Activated CD8-positive, alpha-beta T cell treated with anti-CD3 and anti-CD28 coated beads for 36 hours (primary cell): ENCODE measurements at regions not wholly inside any gene's neighbourhood (a gene's known extent, or its start where the extent isn't known, plus 50 kb on each side); places are given as distances from the start of the nearest gene placed in this dataset.
"Not testable (repeated sequence)": the region's sequence is repeated elsewhere in the genome, so short reads cannot be mapped to it uniquely, and the experiment has no call there.

Experiments
- ATAC-seq: fragments of 200-7000 bp; cut with Tn5 transposase; one replicate; pipeline ENCODE4 v1.10.0; 2021; ENCODE audit warnings: mild to moderate bottlenecking, moderate library complexity
- CTCF ChIA-PET: fragments of 350-600 bp; sonication (Branson Sonifier 250); formaldehyde crosslinking; loops from one replicate; lab custom pipeline; 2021; ENCODE audit warnings: antibody characterized with exemption; lab: Charles Lee
- POLR2A ChIA-PET: fragments of 350-600 bp; sonication (Branson Sonifier 250); formaldehyde crosslinking; loops from one replicate; lab custom pipeline; 2021; ENCODE audit warnings: antibody characterized with exemption; lab: Charles Lee
- DNase-seq: peaks from one replicate; pipeline ENCODE4 v3.0.0-alpha.2; 2020
- H3K27ac Mint-ChIP-seq: one replicate; pipeline ENCODE4 v1.8.0; 2021; ENCODE audit warnings: mild to moderate bottlenecking, mixed read lengths
- H3K27me3 Mint-ChIP-seq: one replicate; pipeline ENCODE4 v1.8.0; 2021; ENCODE audit warnings: mixed read lengths
- H3K36me3 Mint-ChIP-seq: one replicate; pipeline ENCODE4 v1.8.0; 2021; ENCODE audit warnings: low read depth, mixed read lengths
- H3K4me1 Mint-ChIP-seq: one replicate; pipeline ENCODE4 v1.8.0; 2021; ENCODE audit warnings: low read depth, mixed read lengths
- H3K4me3 Mint-ChIP-seq: one replicate; pipeline ENCODE4 v1.8.0; 2021; ENCODE audit warnings: mild to moderate bottlenecking, moderate library complexity, mixed read lengths
- H3K9me3 Mint-ChIP-seq: one replicate; pipeline ENCODE4 v1.8.0; 2021; ENCODE audit warnings: mixed read lengths
- intact Hi-C: fragments of 100-400 bp; cut with micrococcal nuclease; formaldehyde crosslinking; loops from one replicate; pipeline ENCODE4 v1.10.0; 2022
- TF ChIP-seq, protein P1 (sequence below): fragments of 200-600 bp; IDR thresholded peaks from one replicate; pipeline ENCODE4 v1.8.0; 2022; ENCODE audit warnings: antibody characterized with exemption, mild to moderate bottlenecking

DNA sequence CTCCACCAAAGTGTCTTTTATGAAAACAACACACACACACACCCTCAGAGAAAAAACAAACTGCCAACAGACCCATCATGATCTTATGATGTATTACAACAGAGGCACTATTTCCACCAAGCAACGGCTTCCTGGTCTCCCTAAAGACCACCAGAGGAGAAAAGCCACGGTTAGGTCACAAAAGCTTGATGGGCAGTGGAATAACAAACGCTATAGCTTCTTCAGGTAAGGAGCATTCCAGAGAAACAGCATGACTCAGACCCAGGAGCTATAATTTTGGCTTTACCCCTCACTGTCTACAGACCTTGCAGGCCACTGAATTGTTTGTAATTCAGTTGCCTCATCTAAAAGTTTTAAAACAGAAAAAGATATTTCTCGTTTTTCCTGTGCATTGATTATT lies 105.7 kb upstream of the GPR141 start:
- peaks cover 15% of the 10 kb centered on the region for H3K27me3 Mint-ChIP-seq
- H3K4me3 Mint-ChIP-seq = no peak overlapping the region
- ChIA-PET POLR2A (no interaction called here), CTCF (interaction anchor here (1.2 kb wide), 1 partner anchor 241 kb away, joined by 3 read pairs; no protein-coding TSS in a partner anchor)
- H3K9me3 Mint-ChIP-seq = no peaks in the 10 kb centered on the region
- H3K36me3 Mint-ChIP-seq = no peaks in the 10 kb centered on the region
- DNase-seq = no peak
- ATAC-seq = no peak
- TF ChIP-seq, protein P1, sequence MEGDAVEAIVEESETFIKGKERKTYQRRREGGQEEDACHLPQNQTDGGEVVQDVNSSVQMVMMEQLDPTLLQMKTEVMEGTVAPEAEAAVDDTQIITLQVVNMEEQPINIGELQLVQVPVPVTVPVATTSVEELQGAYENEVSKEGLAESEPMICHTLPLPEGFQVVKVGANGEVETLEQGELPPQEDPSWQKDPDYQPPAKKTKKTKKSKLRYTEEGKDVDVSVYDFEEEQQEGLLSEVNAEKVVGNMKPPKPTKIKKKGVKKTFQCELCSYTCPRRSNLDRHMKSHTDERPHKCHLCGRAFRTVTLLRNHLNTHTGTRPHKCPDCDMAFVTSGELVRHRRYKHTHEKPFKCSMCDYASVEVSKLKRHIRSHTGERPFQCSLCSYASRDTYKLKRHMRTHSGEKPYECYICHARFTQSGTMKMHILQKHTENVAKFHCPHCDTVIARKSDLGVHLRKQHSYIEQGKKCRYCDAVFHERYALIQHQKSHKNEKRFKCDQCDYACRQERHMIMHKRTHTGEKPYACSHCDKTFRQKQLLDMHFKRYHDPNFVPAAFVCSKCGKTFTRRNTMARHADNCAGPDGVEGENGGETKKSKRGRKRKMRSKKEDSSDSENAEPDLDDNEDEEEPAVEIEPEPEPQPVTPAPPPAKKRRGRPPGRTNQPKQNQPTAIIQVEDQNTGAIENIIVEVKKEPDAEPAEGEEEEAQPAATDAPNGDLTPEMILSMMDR = no peak
- no peak overlapping the region for H3K27ac Mint-ChIP-seq
- intact Hi-C loops = no loop called here
- H3K4me1 Mint-ChIP-seq = no peaks in the 10 kb centered on the region

DNA sequence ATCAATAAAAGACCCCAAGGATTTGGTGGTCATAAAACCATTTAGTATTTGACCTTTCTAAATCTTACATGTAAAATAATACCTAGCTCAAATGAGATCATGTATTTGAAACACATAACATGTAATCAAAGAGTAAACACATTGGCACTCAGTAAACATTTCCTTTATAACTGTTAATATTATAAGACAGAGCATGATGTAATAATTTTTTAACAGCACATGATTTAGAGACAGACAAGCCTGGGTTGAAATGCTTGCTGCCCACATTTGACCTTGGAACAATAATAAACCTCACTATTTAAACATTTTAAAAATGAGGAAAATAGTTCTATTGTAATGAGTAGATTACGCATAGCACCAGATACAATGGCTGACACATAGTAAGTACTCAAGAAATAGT lies 105.2 kb upstream of the GPR141 start:
- intact Hi-C loops = no loop called here
- Mint-ChIP-seq H3K27me3 (peaks cover 15% of the 10 kb centered on the region), H3K4me3 (no peak overlapping the region), H3K27ac (no peak overlapping the region), H3K36me3 (no peaks in the 10 kb centered on the region), H3K9me3 (no peaks in the 10 kb centered on the region), H3K4me1 (no peaks in the 10 kb centered on the region)
- TF ChIP-seq, protein P1 = no peak
- no peak for DNase-seq
- no peak for ATAC-seq
- POLR2A ChIA-PET = no interaction called here
- CTCF ChIA-PET = interaction anchor here (1.2 kb wide), 1 partner anchor 241 kb away, joined by 3 read pairs; no protein-coding TSS in a partner anchor

DNA sequence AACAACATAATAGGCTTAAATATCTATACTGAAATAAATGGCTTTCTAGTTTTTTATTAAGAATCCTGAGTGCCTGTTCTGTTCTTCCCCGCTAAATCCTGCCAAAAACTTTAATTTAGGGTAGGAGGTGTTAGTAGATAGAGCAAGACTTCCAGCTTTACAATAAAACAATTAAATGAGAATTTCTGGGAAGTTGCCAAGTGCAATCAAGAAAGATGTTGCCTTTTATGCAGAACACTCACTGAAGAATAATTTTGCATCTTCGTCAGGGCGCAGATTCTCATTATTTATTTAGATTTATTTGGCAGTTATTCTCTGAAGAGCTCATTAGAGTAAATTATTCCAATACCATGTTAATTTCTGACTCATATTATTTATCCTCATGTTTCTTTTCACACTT lies 103.2 kb upstream of the GPR141 start:
- TF ChIP-seq, protein P1 = no peak
- CTCF ChIA-PET = no interaction called here

DNA sequence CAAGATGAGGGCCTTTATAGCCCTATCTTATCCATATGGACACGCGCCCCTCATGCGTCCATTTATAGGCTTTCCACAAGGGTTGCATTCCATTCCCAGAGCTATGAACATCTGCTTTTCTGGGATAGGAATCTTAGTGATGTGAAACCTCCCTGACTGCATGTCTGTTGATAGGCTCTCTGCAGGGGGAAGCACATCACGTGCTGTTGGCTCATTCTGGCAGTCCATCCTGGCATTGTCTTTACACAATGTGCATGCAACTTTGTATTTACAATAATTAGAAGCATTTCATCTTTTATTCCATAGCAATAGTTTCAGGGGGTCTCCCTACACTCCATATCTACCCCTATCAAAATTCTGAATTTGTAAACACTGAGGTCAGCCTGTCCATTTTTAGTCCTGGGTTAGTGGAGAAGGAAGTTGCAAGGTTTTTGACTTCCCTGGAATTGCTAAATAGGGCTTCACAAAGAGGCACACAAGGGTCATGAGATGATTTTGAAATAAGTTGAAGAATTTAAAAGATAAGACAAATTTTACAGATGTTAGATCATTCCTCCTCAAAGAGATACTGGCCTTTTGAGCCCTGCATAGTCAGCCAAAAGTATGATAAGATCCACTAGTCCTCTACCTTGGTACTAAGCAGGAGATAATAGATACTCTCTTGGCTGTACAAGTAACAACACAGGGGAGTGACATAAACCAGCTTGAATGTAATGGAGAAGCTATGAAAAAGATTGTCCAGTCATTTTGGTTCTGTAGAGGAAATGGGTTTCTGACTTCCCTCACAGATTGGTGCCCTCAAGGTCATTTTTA lies 98.7 kb upstream of the GPR141 start:
- H3K27ac Mint-ChIP-seq, H3K9me3 Mint-ChIP-seq, POLR2A ChIA-PET, DNase-seq, intact Hi-C loops, H3K36me3 Mint-ChIP-seq, H3K4me3 Mint-ChIP-seq, ATAC-seq, CTCF ChIA-PET, H3K27me3 Mint-ChIP-seq, H3K4me1 Mint-ChIP-seq: not testable (repeated sequence)

More for the DNA sequence above, 103.2 kb upstream of the GPR141 start:
- peaks cover 7% of the 10 kb centered on the region for H3K27me3 Mint-ChIP-seq
- H3K9me3 Mint-ChIP-seq = no peaks in the 10 kb centered on the region
- DNase-seq (no peak), ATAC-seq (no peak)
- no peak overlapping the region for H3K4me3 Mint-ChIP-seq
- intact Hi-C loops = no loop called here
- POLR2A ChIA-PET = no interaction called here
- no peak overlapping the region for H3K27ac Mint-ChIP-seq
- H3K4me1 Mint-ChIP-seq = no peaks in the 10 kb centered on the region
- H3K36me3 Mint-ChIP-seq = no peaks in the 10 kb centered on the region

DNA sequence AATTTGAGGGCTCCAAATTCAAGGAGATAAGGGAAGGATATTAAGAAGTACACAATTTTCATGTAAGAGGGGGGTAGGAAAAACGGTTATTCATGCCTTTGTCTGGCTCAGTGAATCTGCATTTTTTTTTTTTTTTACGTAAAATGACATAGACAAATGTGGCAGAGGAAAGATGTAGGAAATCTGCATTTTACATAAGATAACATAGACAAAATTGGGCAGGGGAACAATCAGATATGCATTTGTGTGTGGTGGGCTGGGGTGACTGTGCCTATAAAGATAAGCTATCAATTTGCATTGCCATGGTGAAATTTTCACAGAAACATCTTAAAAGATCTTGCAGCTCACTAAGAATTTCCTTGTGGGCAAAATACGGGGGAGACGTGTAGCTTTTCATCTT lies 92.7 kb upstream of the GPR141 start:
- intact Hi-C loops = no loop called here
- Mint-ChIP-seq H3K36me3 (no peaks in the 10 kb centered on the region), H3K4me1 (no peaks in the 10 kb centered on the region), H3K27me3 (peaks cover 5% of the 10 kb centered on the region), H3K27ac (no peak overlapping the region), H3K9me3 (peaks cover 3% of the 10 kb centered on the region), H3K4me3 (no peak overlapping the region)
- TF ChIP-seq, protein P1 = no peak
- ATAC-seq (no peak), DNase-seq (no peak)
- CTCF ChIA-PET = no interaction called here
- POLR2A ChIA-PET = no interaction called here
